Fibroblast of pulmonary artery (primary cell): ENCODE measurements at regions not wholly inside any gene's neighbourhood (a gene's known extent, or its start where the extent isn't known, plus 50 kb on each side); places are given as distances from the start of the nearest gene placed in this dataset.

Experiments used
- DNase-seq: peaks from one replicate; pipeline ENCODE4 v3.0.0-alpha.2; 2010; ENCODE audit warnings: low read depth
- H3K4me3 ChIP-seq: replicated peaks from 2 replicates; pipeline ENCODE4 v1.5.1; 2011; ENCODE audit warnings: low read depth, mild to moderate bottlenecking, control low read depth, low read length, moderate library complexity
- CTCF ChIP-seq: IDR thresholded peaks from 2 replicates; pipeline ENCODE4 v1.5.1; 2011; ENCODE audit warnings: mild to moderate bottlenecking, control low read depth, low read length, inconsistent platforms; ENCODE audit errors: missing control alignments

GRCh38 chr13:83538636-83539035 lies 343.6 kb downstream of the SLITRK1 start:
- TF ChIP-seq CTCF, result no peak
- no peak overlapping the region for H3K4me3 ChIP-seq
- no peak for DNase-seq

- TF ChIP-seq CTCF, result no peak
- H3K4me3 ChIP-seq, result no peak overlapping the region
- DNase-seq, result no peak
Measured at GRCh38 chr13:83536941-83537340, 345.3 kb downstream of the SLITRK1 start.

- TF ChIP-seq CTCF, result no peak
- H3K4me3 ChIP-seq, result no peak overlapping the region
- DNase-seq, result no peak
Measured at GRCh38 chr13:83536153-83536552, 346.1 kb downstream of the SLITRK1 start.

- DNase-seq, result no peak
- no peak overlapping the region for H3K4me3 ChIP-seq
- TF ChIP-seq CTCF, result no peak
Measured at GRCh38 chr13:83532809-83533208, 349.5 kb downstream of the SLITRK1 start.

GRCh38 chr13:83531022-83531421 lies 351.3 kb downstream of the SLITRK1 start:
- no peak overlapping the region for H3K4me3 ChIP-seq
- no peak for TF ChIP-seq CTCF
- no peak for DNase-seq

- H3K4me3 ChIP-seq, result no peak overlapping the region
- no peak for DNase-seq
- no peak for TF ChIP-seq CTCF
Measured at GRCh38 chr13:83516781-83517180, 365.5 kb downstream of the SLITRK1 start.

- H3K4me3 ChIP-seq, result no peak overlapping the region
- no peak for TF ChIP-seq CTCF
- peak; percentile 60 for DNase-seq
Measured at GRCh38 chr13:83515268-83516015, 366.8 kb downstream of the SLITRK1 start.
